HG03139 (cell line): ENCODE measurements at regions not wholly inside any gene's neighbourhood (a gene's known extent, or its start where the extent isn't known, plus 50 kb on each side); places are given as distances from the start of the nearest gene placed in this dataset.

ENCODE experiments used
- ATAC-seq: cut with Tn5 transposase; IDR thresholded peaks from one replicate; pipeline ENCODE4 v1.9.1; 2021; ENCODE audit not compliant: unreplicated experiment

- no peak for ATAC-seq
Measured at GRCh38 chr14:97618401-97618800, 821.2 kb downstream of the VRK1 start.

- no peak for ATAC-seq
Measured at GRCh38 chr14:97618917-97619690, 821.9 kb downstream of the VRK1 start.

- ATAC-seq: no peak
Measured at GRCh38 chr14:97620066-97620465, 822.9 kb downstream of the VRK1 start.

- no peak for ATAC-seq
Measured at GRCh38 chr14:97624985-97625384, 827.8 kb downstream of the VRK1 start.

- ATAC-seq: no peak
Measured at GRCh38 chr14:97625477-97625876, 828.3 kb downstream of the VRK1 start.

GRCh38 chr14:97626088-97626487, 828.9 kb downstream of the VRK1 start:
- no peak for ATAC-seq

- no peak for ATAC-seq
Measured at GRCh38 chr14:97630249-97630648, 833.1 kb downstream of the VRK1 start.

- ATAC-seq: no peak
Measured at GRCh38 chr14:97633131-97633738, 836.1 kb downstream of the VRK1 start.

- no peak for ATAC-seq
Measured at GRCh38 chr14:97634751-97635150, 837.6 kb downstream of the VRK1 start.

GRCh38 chr14:97638864-97639263, 841.7 kb downstream of the VRK1 start:
- no peak for ATAC-seq

- no peak for ATAC-seq
Measured at GRCh38 chr14:97640031-97640430, 842.8 kb downstream of the VRK1 start.

GRCh38 chr14:97641827-97642226, 844.6 kb downstream of the VRK1 start:
- ATAC-seq: no peak

GRCh38 chr14:97642631-97643030, 845.4 kb downstream of the VRK1 start:
- ATAC-seq: no peak

- no peak for ATAC-seq
Measured at GRCh38 chr14:97644365-97644764, 847.2 kb downstream of the VRK1 start.

- no peak for ATAC-seq
Measured at GRCh38 chr14:97649752-97650151, 852.6 kb downstream of the VRK1 start.

GRCh38 chr14:97655169-97655948, 858.2 kb downstream of the VRK1 start:
- no peak for ATAC-seq

- no peak for ATAC-seq
Measured at GRCh38 chr14:97657609-97658008, 860.4 kb downstream of the VRK1 start.

GRCh38 chr14:97687944-97688630, 890.9 kb downstream of the VRK1 start:
- no peak for ATAC-seq

GRCh38 chr14:97688631-97689336, 891.6 kb downstream of the VRK1 start:
- no peak for ATAC-seq

GRCh38 chr14:97692084-97692483, 894.9 kb downstream of the VRK1 start:
- no peak for ATAC-seq
